CD14-positive monocyte (primary cell): ENCODE measurements at regions not wholly inside any gene's neighbourhood (a gene's known extent, or its start where the extent isn't known, plus 50 kb on each side); places are given as distances from the start of the nearest gene placed in this dataset.

Source experiments
- DNase-seq, 3 donors: peaks; one replicate each; pipeline ENCODE4 v3.0.0-alpha.2; 2011 to 2022
- H2AFZ ChIP-seq: 2 replicates; pipeline ENCODE4 v1.6.0; 2012; ENCODE audit warnings: mild to moderate bottlenecking, low read depth, low read length, inconsistent platforms; ENCODE audit not compliant: insufficient read depth, poor library complexity, severe bottlenecking
- H3K27ac ChIP-seq, 2 donors: 1 replicate in 1 of 2; 2 replicates in 1 of 2; pipeline ENCODE4 v1.5.1; 2012 to 2013; ENCODE audit warnings: low read length in 2 of 2, control low read depth in 1 of 2, inconsistent platforms in 1 of 2, low read depth in 1 of 2, mild to moderate bottlenecking in 1 of 2
- H3K27me3 ChIP-seq, 2 donors: one replicate each; pipeline versions ENCODE4 v1.6.0 to v1.6.1; 2011 to 2013; ENCODE audit warnings: low read length in 2 of 2; ENCODE audit not compliant: control insufficient read depth in 2 of 2, insufficient read depth in 2 of 2
- H3K36me3 ChIP-seq, 2 donors: replicated peaks in 1 of 2; 1 replicate in 1 of 2; 2 replicates in 1 of 2; pipeline versions ENCODE4 v1.5.1 to v1.6.1; 2012 to 2013; ENCODE audit warnings: low read length in 2 of 2, control low read depth in 1 of 2, inconsistent platforms in 1 of 2, mild to moderate bottlenecking in 1 of 2; ENCODE audit not compliant: insufficient read depth in 2 of 2, control insufficient read depth in 1 of 2
- H3K4me1 ChIP-seq, 2 donors: 1 replicate in 1 of 2; 2 replicates in 1 of 2; pipeline versions ENCODE4 v1.5.1 to v1.6.1; 2012 to 2013; ENCODE audit warnings: low read length in 2 of 2, control low read depth in 1 of 2, inconsistent platforms in 1 of 2, mild to moderate bottlenecking in 1 of 2, moderate library complexity in 1 of 2; ENCODE audit not compliant: insufficient read depth in 2 of 2, control insufficient read depth in 1 of 2
- H3K4me2 ChIP-seq: replicated peaks from 2 replicates; pipeline ENCODE3; 2012; ENCODE audit warnings: low read length, moderate library complexity, mild to moderate bottlenecking; ENCODE audit not compliant: poor library complexity, severe bottlenecking; ENCODE audit errors: extremely low read depth
- H3K4me3 ChIP-seq, 3 experiments: fragments of 200-600 bp in 1 of 3; sonication (generic) in 1 of 3; replicated peaks in 1 of 3; 1 replicate in 2 of 3; 2 replicates in 1 of 3; pipeline ENCODE4 v1.5.1; 2011 to 2013; ENCODE audit warnings: low read length in 3 of 3, mild to moderate bottlenecking in 3 of 3, control low read depth in 2 of 3, low read depth in 2 of 3, inconsistent platforms in 1 of 3, moderate library complexity in 1 of 3
- H3K79me2 ChIP-seq: 2 replicates; pipeline ENCODE4 v1.6.0; 2012; ENCODE audit warnings: mild to moderate bottlenecking, control low read depth, inconsistent platforms, low read length, moderate library complexity; ENCODE audit not compliant: insufficient read depth
- H3K9ac ChIP-seq: 2 replicates; pipeline ENCODE4 v1.6.0; 2017; ENCODE audit warnings: low read length, mild to moderate bottlenecking; ENCODE audit not compliant: insufficient read depth, poor library complexity, severe bottlenecking
- H3K9me3 ChIP-seq, 2 donors: replicated peaks in 1 of 2; 1 replicate in 1 of 2; 2 replicates in 1 of 2; pipeline versions ENCODE4 v1.5.1 to v1.6.1; 2012 to 2013; ENCODE audit warnings: low read length in 2 of 2, control low read depth in 1 of 2; ENCODE audit not compliant: control insufficient read depth in 1 of 2, insufficient read depth in 1 of 2
- H4K20me1 ChIP-seq: 2 replicates; pipeline ENCODE4 v1.6.0; 2012; ENCODE audit warnings: mild to moderate bottlenecking, low read length, control low read depth, moderate library complexity; ENCODE audit not compliant: insufficient read depth
- H3K27ac Mint-ChIP-seq, 7 donors: one replicate each; pipeline ENCODE4 v1.8.0; 2020; ENCODE audit warnings: mild to moderate bottlenecking in 7 of 7, mixed read lengths in 7 of 7, moderate library complexity in 6 of 7, inconsistent platforms in 2 of 7
- H3K27me3 Mint-ChIP-seq, 3 donors: one replicate each; pipeline ENCODE4 v1.8.0; 2021 to 2022; ENCODE audit warnings: low read depth in 3 of 3, mild to moderate bottlenecking in 3 of 3, mixed read lengths in 3 of 3, moderate library complexity in 3 of 3, inconsistent platforms in 1 of 3
- H3K36me3 Mint-ChIP-seq, 2 donors: one replicate each; pipeline ENCODE4 v1.8.0; 2020; ENCODE audit warnings: mixed read lengths in 2 of 2, inconsistent platforms in 1 of 2, mild to moderate bottlenecking in 1 of 2
- H3K4me1 Mint-ChIP-seq: one replicate; pipeline ENCODE4 v1.8.0; 2020; ENCODE audit warnings: mild to moderate bottlenecking, mixed read lengths
- H3K4me3 Mint-ChIP-seq, 2 donors: one replicate each; pipeline ENCODE4 v1.8.0; 2020; ENCODE audit warnings: mild to moderate bottlenecking in 2 of 2, mixed read lengths in 2 of 2, moderate library complexity in 1 of 2
- H3K9me3 Mint-ChIP-seq, 7 donors: one replicate each; pipeline ENCODE4 v1.8.0; 2020 to 2022; ENCODE audit warnings: mixed read lengths in 7 of 7, mild to moderate bottlenecking in 6 of 7, moderate library complexity in 6 of 7, inconsistent platforms in 2 of 7
- WGBS: methylation state at CpG from one replicate; pipeline ENCODE4 v1.1.5; 2013; ENCODE audit warnings: missing lambda C conversion rate; ENCODE audit not compliant: insufficient coverage; 5-methylcytosine and 5-hydroxymethylcytosine counted together
- intact Hi-C, 2 donors: fragments of 100-400 bp; cut with micrococcal nuclease; formaldehyde crosslinking; loops; one replicate each; pipeline versions ENCODE4 v1.15.0 to v1.15.1; 2023
- TF ChIP-seq, protein P1 (sequence below): fragments of 200-600 bp; IDR thresholded peaks from one replicate; pipeline ENCODE4 v1.8.0; 2022; ENCODE audit warnings: antibody characterized with exemption, mild to moderate bottlenecking

GRCh38 chr12:23238190-23238589 lies 613.2 kb downstream of the ETNK1 start:
- H3K4me1 Mint-ChIP-seq, result no peaks in the 10 kb centered on the region
- intact Hi-C loops, result no loop called here
- H3K27me3 Mint-ChIP-seq, result no peaks in the 10 kb centered on the region
- Histone ChIP-seq H3K9ac (no peak overlapping the region), H3K36me3 (no peaks in the 10 kb centered on the region), H2AFZ (no peak overlapping the region), H3K27me3 (no peaks in the 10 kb centered on the region), H4K20me1 (no peaks in the 10 kb centered on the region), H3K4me2 (no peak overlapping the region), H3K27ac (no peak overlapping the region), H3K4me3 (no peak overlapping the region), H3K79me2 (no peaks in the 10 kb centered on the region), H3K9me3 (no peaks in the 10 kb centered on the region), H3K4me1 (no peaks in the 10 kb centered on the region)
- H3K36me3 Mint-ChIP-seq, result no peaks in the 10 kb centered on the region
- DNase-seq, result no peak
- whole genome bisulfite sequencing, result 100% methylated on average over 1 of the region's 3 CpGs
- no peak overlapping the region for H3K4me3 Mint-ChIP-seq
- no peak overlapping the region for H3K27ac Mint-ChIP-seq
- H3K9me3 Mint-ChIP-seq, result peaks cover 0 to 5% (median 0%) of the 10 kb centered on the region in 7 donors
- TF ChIP-seq, protein P1, sequence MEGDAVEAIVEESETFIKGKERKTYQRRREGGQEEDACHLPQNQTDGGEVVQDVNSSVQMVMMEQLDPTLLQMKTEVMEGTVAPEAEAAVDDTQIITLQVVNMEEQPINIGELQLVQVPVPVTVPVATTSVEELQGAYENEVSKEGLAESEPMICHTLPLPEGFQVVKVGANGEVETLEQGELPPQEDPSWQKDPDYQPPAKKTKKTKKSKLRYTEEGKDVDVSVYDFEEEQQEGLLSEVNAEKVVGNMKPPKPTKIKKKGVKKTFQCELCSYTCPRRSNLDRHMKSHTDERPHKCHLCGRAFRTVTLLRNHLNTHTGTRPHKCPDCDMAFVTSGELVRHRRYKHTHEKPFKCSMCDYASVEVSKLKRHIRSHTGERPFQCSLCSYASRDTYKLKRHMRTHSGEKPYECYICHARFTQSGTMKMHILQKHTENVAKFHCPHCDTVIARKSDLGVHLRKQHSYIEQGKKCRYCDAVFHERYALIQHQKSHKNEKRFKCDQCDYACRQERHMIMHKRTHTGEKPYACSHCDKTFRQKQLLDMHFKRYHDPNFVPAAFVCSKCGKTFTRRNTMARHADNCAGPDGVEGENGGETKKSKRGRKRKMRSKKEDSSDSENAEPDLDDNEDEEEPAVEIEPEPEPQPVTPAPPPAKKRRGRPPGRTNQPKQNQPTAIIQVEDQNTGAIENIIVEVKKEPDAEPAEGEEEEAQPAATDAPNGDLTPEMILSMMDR, result no peak

DNA sequence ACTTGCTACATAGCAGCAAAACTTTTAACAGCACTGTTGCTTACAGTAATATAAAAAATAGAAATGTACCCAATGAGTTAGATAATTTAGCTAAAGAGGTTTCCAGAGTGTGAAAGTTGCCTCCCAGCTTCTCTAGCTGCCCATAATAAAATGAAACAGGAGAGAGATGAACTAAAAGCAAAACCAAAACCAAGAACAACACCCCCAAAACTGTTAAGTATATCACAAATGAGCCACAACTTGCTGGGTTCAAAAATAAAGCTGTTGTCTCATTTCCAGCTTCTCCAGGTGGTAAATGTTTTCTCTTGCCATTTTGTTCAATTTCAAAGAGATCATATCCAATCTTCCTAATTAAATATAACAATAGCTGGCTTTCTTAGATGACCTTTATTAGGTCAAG lies 614.0 kb downstream of the ETNK1 start:
- Histone ChIP-seq H3K9ac (no peak overlapping the region), H3K4me2 (no peak overlapping the region), H4K20me1 (no peaks in the 10 kb centered on the region), H3K79me2 (no peaks in the 10 kb centered on the region), H3K4me1 (no peaks in the 10 kb centered on the region), H3K27me3 (no peaks in the 10 kb centered on the region), H3K4me3 (no peak overlapping the region), H3K9me3 (no peaks in the 10 kb centered on the region), H3K27ac (no peak overlapping the region), H3K36me3 (no peaks in the 10 kb centered on the region), H2AFZ (no peak overlapping the region)
- Mint-ChIP-seq H3K27ac (no peak overlapping the region), H3K36me3 (no peaks in the 10 kb centered on the region), H3K4me3 (no peak overlapping the region), H3K9me3 (peaks cover 0 to 5% (median 0%) of the 10 kb centered on the region in 7 donors), H3K27me3 (no peaks in the 10 kb centered on the region), H3K4me1 (no peaks in the 10 kb centered on the region)
- no peak for DNase-seq
- TF ChIP-seq, protein P1, result no peak
- intact Hi-C loops, result no loop called here
